AG04450 (cell line): ENCODE measurements at regions not wholly inside any gene's neighbourhood (a gene's known extent, or its start where the extent isn't known, plus 50 kb on each side); places are given as distances from the start of the nearest gene placed in this dataset.
"Not testable (repeated sequence)": the region's sequence is repeated elsewhere in the genome, so short reads cannot be mapped to it uniquely, and the experiment has no call there.

Source experiments
- CTCF ChIA-PET: fragments of 300-600, 350-600 bp; formaldehyde crosslinking; extraction: SDS; loops from one replicate; lab custom pipeline; 2022; ENCODE audit warnings: antibody characterized with exemption, inconsistent platforms; lab: Charles Lee
- POLR2A ChIA-PET: fragments of 350-600 bp; formaldehyde crosslinking; extraction: SDS; loops from one replicate; lab custom pipeline; 2021; ENCODE audit warnings: antibody characterized with exemption, inconsistent platforms; lab: Yijun Ruan, JAX
- DNase-seq: peaks from one replicate; pipeline ENCODE4 v3.0.0-alpha.2; 2011; ENCODE audit warnings: low read depth, low spot score
- H3K27ac ChIP-seq: one replicate; pipeline ENCODE4 v1.5.1; 2012; ENCODE audit warnings: low read depth, low read length, control low read depth
- H3K27me3 ChIP-seq: one replicate; pipeline ENCODE4 v1.6.0; 2012; ENCODE audit warnings: low read length; ENCODE audit not compliant: control insufficient read depth, insufficient read depth
- H3K4me3 ChIP-seq: 2 replicates; pipeline ENCODE4 v1.5.1; 2011; ENCODE audit warnings: mild to moderate bottlenecking, low read depth, low read length, control low read depth
- H3K9me3 ChIP-seq: 2 replicates; pipeline ENCODE4 v1.5.1; 2012; ENCODE audit warnings: low read length; ENCODE audit not compliant: control insufficient read depth, insufficient read depth
- CTCF ChIP-seq: IDR thresholded peaks from 2 replicates; pipeline ENCODE4 v1.5.1; 2011; ENCODE audit warnings: low read depth, low read length, control low read depth, inconsistent platforms

GRCh38 chr18:1034971-1035370, 130.3 kb downstream of the ADCYAP1 start:
- CTCF ChIA-PET = no interaction called here
- TF ChIP-seq CTCF = no peak
- DNase-seq = no peak

GRCh38 chr18:1036926-1037325, 132.3 kb downstream of the ADCYAP1 start:
- peaks cover 22% of the 10 kb centered on the region for H3K9me3 ChIP-seq
- ChIA-PET CTCF (no interaction called here), POLR2A (no interaction called here)
- no peak overlapping the region for H3K27ac ChIP-seq
- no peak for DNase-seq
- H3K27me3 ChIP-seq = no peaks in the 10 kb centered on the region
- H3K4me3 ChIP-seq = no peak overlapping the region
- TF ChIP-seq CTCF = no peak

More at GRCh38 chr18:1034971-1035370, 130.3 kb downstream of the ADCYAP1 start:
- peaks cover 21% of the 10 kb centered on the region for H3K9me3 ChIP-seq
- POLR2A ChIA-PET = no interaction called here
- H3K4me3 ChIP-seq = no peak overlapping the region
- H3K27me3 ChIP-seq = no peaks in the 10 kb centered on the region
- H3K27ac ChIP-seq = no peak overlapping the region

GRCh38 chr18:1037776-1038175, 133.1 kb downstream of the ADCYAP1 start:
- DNase-seq = no peak
- CTCF ChIA-PET = no interaction called here
- Histone ChIP-seq H3K9me3 (peaks cover 22% of the 10 kb centered on the region), H3K4me3 (no peak overlapping the region), H3K27ac (no peak overlapping the region), H3K27me3 (no peaks in the 10 kb centered on the region)
- no peak for TF ChIP-seq CTCF
- POLR2A ChIA-PET = no interaction called here

GRCh38 chr18:1039421-1039820, 134.8 kb downstream of the ADCYAP1 start:
- no peak for DNase-seq
- H3K27me3 ChIP-seq = no peaks in the 10 kb centered on the region
- H3K9me3 ChIP-seq = peaks cover 21% of the 10 kb centered on the region
- H3K27ac ChIP-seq = no peak overlapping the region
- POLR2A ChIA-PET = no interaction called here
- no peak overlapping the region for H3K4me3 ChIP-seq
- CTCF ChIA-PET = no interaction called here
- no peak for TF ChIP-seq CTCF

- CTCF ChIA-PET, DNase-seq, H3K27ac ChIP-seq, POLR2A ChIA-PET, H3K27me3 ChIP-seq, H3K4me3 ChIP-seq: not testable (repeated sequence)
- peaks cover 10% of the 10 kb centered on the region for H3K9me3 ChIP-seq
Observed at GRCh38 chr18:1043039-1043438, 138.4 kb downstream of the ADCYAP1 start.

- Histone ChIP-seq H3K27ac (no peak overlapping the region), H3K9me3 (no peaks in the 10 kb centered on the region), H3K27me3 (no peaks in the 10 kb centered on the region), H3K4me3 (no peak overlapping the region)
- POLR2A ChIA-PET = no interaction called here
- CTCF ChIA-PET = no interaction called here
- TF ChIP-seq CTCF = no peak
- no peak for DNase-seq
Observed at GRCh38 chr18:1045658-1046057, 141.0 kb downstream of the ADCYAP1 start.
